H9 (cell line): ENCODE measurements at regions not wholly inside any gene's neighbourhood (a gene's known extent, or its start where the extent isn't known, plus 50 kb on each side); places are given as distances from the start of the nearest gene placed in this dataset.

ENCODE experiments used
- DNase-seq: peaks from one replicate; pipeline ENCODE4 v3.0.0-alpha.2; 2017
- H2AFZ ChIP-seq: one replicate; pipeline ENCODE4 v1.6.1; 2013; ENCODE audit warnings: mild to moderate bottlenecking, low read length, control low read depth, moderate library complexity
- H2AK5ac ChIP-seq: 2 replicates; pipeline ENCODE4 v1.6.1; 2013; ENCODE audit warnings: low read length, control low read depth, mixed read lengths; ENCODE audit not compliant: insufficient read length
- H2BK120ac ChIP-seq: one replicate; pipeline ENCODE4 v1.6.1; 2013; ENCODE audit warnings: low read depth, mild to moderate bottlenecking, low read length, control low read depth, inconsistent platforms; ENCODE audit not compliant: poor library complexity, severe bottlenecking
- H2BK12ac ChIP-seq: 2 replicates; pipeline ENCODE4 v1.6.1; 2013; ENCODE audit warnings: low read length, control low read depth, mixed read lengths, low read depth; ENCODE audit not compliant: insufficient read length
- H2BK15ac ChIP-seq: 2 replicates; pipeline ENCODE4 v1.6.1; 2013; ENCODE audit warnings: low read depth, low read length, control low read depth
- H2BK20ac ChIP-seq: one replicate; pipeline ENCODE4 v1.6.1; 2013; ENCODE audit warnings: low read depth, mild to moderate bottlenecking, low read length, control low read depth, inconsistent platforms; ENCODE audit not compliant: poor library complexity, severe bottlenecking
- H2BK5ac ChIP-seq: 2 replicates; pipeline ENCODE4 v1.6.1; 2013; ENCODE audit warnings: low read length, control low read depth, mixed read lengths; ENCODE audit not compliant: insufficient read length
- H3K14ac ChIP-seq: 2 replicates; pipeline ENCODE4 v1.6.1; 2013; ENCODE audit warnings: low read length, control low read depth; ENCODE audit not compliant: insufficient read depth
- H3K18ac ChIP-seq: 2 replicates; pipeline ENCODE4 v1.6.1; 2013; ENCODE audit warnings: low read depth, mild to moderate bottlenecking, mixed read lengths, low read length, control low read depth; ENCODE audit not compliant: insufficient read length
- H3K23ac ChIP-seq: 2 replicates; pipeline ENCODE4 v1.6.1; 2013; ENCODE audit warnings: low read length, control low read depth, mixed read lengths, low read depth; ENCODE audit not compliant: insufficient read length
- H3K23me2 ChIP-seq: 2 replicates; pipeline ENCODE4 v1.6.1; 2013; ENCODE audit warnings: low read depth, mild to moderate bottlenecking, mixed read lengths, low read length, control low read depth; ENCODE audit not compliant: insufficient read length, poor library complexity, severe bottlenecking
- H3K27ac ChIP-seq: 2 replicates; pipeline ENCODE4 v1.5.1; 2013; ENCODE audit warnings: low read length, control low read depth, mixed read lengths, low read depth; ENCODE audit not compliant: insufficient read length
- H3K27me3 ChIP-seq: 2 replicates; pipeline ENCODE4 v1.6.1; 2013; ENCODE audit warnings: low read length, control low read depth, inconsistent platforms; ENCODE audit not compliant: insufficient read depth
- H3K4ac ChIP-seq: 2 replicates; pipeline ENCODE4 v1.6.1; 2013; ENCODE audit warnings: low read depth, mild to moderate bottlenecking, control low read depth, inconsistent platforms, low read length, moderate library complexity
- H3K4me1 ChIP-seq: 2 replicates; pipeline ENCODE4 v1.6.1; 2013; ENCODE audit warnings: low read length, control low read depth, inconsistent platforms; ENCODE audit not compliant: insufficient read depth
- H3K4me2 ChIP-seq: 2 replicates; pipeline ENCODE4 v1.6.1; 2013; ENCODE audit warnings: low read length, control low read depth, mixed read lengths; ENCODE audit not compliant: insufficient read length, insufficient read depth
- H3K56ac ChIP-seq: 2 replicates; pipeline ENCODE4 v1.6.1; 2013; ENCODE audit warnings: low read depth, mild to moderate bottlenecking, mixed read lengths, low read length, control low read depth; ENCODE audit not compliant: insufficient read length
- H3K79me1 ChIP-seq: 2 replicates; pipeline ENCODE4 v1.6.1; 2013; ENCODE audit warnings: low read depth, mild to moderate bottlenecking, moderate library complexity, low read length, control low read depth, inconsistent platforms; ENCODE audit not compliant: insufficient read depth, poor library complexity, severe bottlenecking
- H3K79me2 ChIP-seq: 2 replicates; pipeline ENCODE4 v1.6.1; 2013; ENCODE audit warnings: low read length, control low read depth, inconsistent platforms; ENCODE audit not compliant: insufficient read depth
- H3K9ac ChIP-seq: 2 replicates; pipeline ENCODE4 v1.6.1; 2013; ENCODE audit warnings: low read length, control low read depth, mixed read lengths; ENCODE audit not compliant: insufficient read length; ENCODE audit errors: extremely low read depth
- H3K9me3 ChIP-seq: one replicate; pipeline ENCODE4 v1.6.1; 2013; ENCODE audit warnings: low read depth, low read length, inconsistent platforms; ENCODE audit not compliant: control insufficient read depth
- H3T11ph ChIP-seq: one replicate; pipeline ENCODE4 v1.6.1; 2013; ENCODE audit warnings: mild to moderate bottlenecking, low read length, control low read depth, inconsistent platforms
- H4K20me1 ChIP-seq: one replicate; pipeline ENCODE4 v1.6.1; 2013; ENCODE audit not compliant: control insufficient read depth, insufficient read length, insufficient read depth
- H4K5ac ChIP-seq: 2 replicates; pipeline ENCODE4 v1.6.1; 2013; ENCODE audit warnings: low read depth, mild to moderate bottlenecking, mixed read lengths, low read length, control low read depth; ENCODE audit not compliant: insufficient read length
- H4K8ac ChIP-seq: replicated peaks from 2 replicates; pipeline ENCODE4 v1.6.1; 2013; ENCODE audit warnings: low read length, control low read depth, mixed read lengths, low read depth; ENCODE audit not compliant: insufficient read length
- H4K91ac ChIP-seq: 2 replicates; pipeline ENCODE4 v1.6.1; 2013; ENCODE audit warnings: low read depth, mild to moderate bottlenecking, moderate library complexity, mixed read lengths, low read length, control low read depth; ENCODE audit not compliant: insufficient read length
- H3K27ac Mint-ChIP-seq, 3 experiments: 2 replicates in 2 of 3; 3 replicates in 1 of 3; pipeline ENCODE4 v1.8.0; 2020 to 2021; ENCODE audit warnings: mixed read lengths in 3 of 3, mild to moderate bottlenecking in 1 of 3, moderate library complexity in 1 of 3
- H3K27me3 Mint-ChIP-seq: 2 replicates; pipeline ENCODE4 v1.8.0; 2021; ENCODE audit warnings: low read depth, mild to moderate bottlenecking, moderate library complexity, mixed read lengths
- H3K36me3 Mint-ChIP-seq, 3 experiments: 2 replicates in 2 of 3; 3 replicates in 1 of 3; pipeline ENCODE4 v1.8.0; 2020 to 2021; ENCODE audit warnings: low read depth in 3 of 3, mixed read lengths in 3 of 3; ENCODE audit not compliant: insufficient read depth in 1 of 3
- H3K4me1 Mint-ChIP-seq, 2 experiments: 2 replicates each; pipeline ENCODE4 v1.8.0; 2020; ENCODE audit warnings: mixed read lengths in 2 of 2
- H3K4me3 Mint-ChIP-seq, 2 experiments: 2 replicates in 1 of 2; 3 replicates in 1 of 2; pipeline ENCODE4 v1.8.0; 2020 to 2021; ENCODE audit warnings: mild to moderate bottlenecking in 2 of 2, mixed read lengths in 2 of 2, moderate library complexity in 1 of 2
- H3K9me3 Mint-ChIP-seq, 2 experiments: 2 replicates in 1 of 2; 3 replicates in 1 of 2; pipeline ENCODE4 v1.8.0; 2020; ENCODE audit warnings: mild to moderate bottlenecking in 2 of 2, mixed read lengths in 2 of 2, moderate library complexity in 1 of 2
- WGBS: extraction: QIAGEN DNeasy Blood & Tissue Kit; methylation state at CpG from one replicate; pipeline ENCODE4 v1.1.7; 2013; ENCODE audit warnings: missing lambda C conversion rate, low lambda C conversion rate, mixed read lengths; ENCODE audit not compliant: insufficient read length; ENCODE audit errors: extremely low coverage; 5-methylcytosine and 5-hydroxymethylcytosine counted together
- TF ChIP-seq, protein P1 (sequence below): fragments of 200-600 bp; sonication (generic); conservative IDR thresholded peaks from 3 replicates; pipeline ENCODE4 v1.8.0; 2021; ENCODE audit warnings: antibody characterized with exemption, mild to moderate bottlenecking

- H3K18ac ChIP-seq, result no peak overlapping the region
- H3K4me3 Mint-ChIP-seq, result no peak overlapping the region
- H3K36me3 Mint-ChIP-seq, result no peaks in the 10 kb centered on the region
- no peak overlapping the region for H2BK5ac ChIP-seq
- H4K91ac ChIP-seq, result no peak overlapping the region
- H3K4me1 ChIP-seq, result no peaks in the 10 kb centered on the region
- no peaks in the 10 kb centered on the region for H3K79me2 ChIP-seq
- H2AK5ac ChIP-seq, result no peak overlapping the region
- no peak overlapping the region for H2BK120ac ChIP-seq
- H2BK12ac ChIP-seq, result no peak overlapping the region
- no peak overlapping the region for H3K14ac ChIP-seq
- no peak overlapping the region for H2BK20ac ChIP-seq
- no peaks in the 10 kb centered on the region for H3K79me1 ChIP-seq
- DNase-seq, result no peak
- no peak overlapping the region for H3K27ac ChIP-seq
- no peak overlapping the region for H3K56ac ChIP-seq
- H3K23ac ChIP-seq, result no peak overlapping the region
- no CpG with 5 or more reads among the region's 2 CpGs for whole genome bisulfite sequencing
- no peak overlapping the region for H4K8ac ChIP-seq
- no peaks in the 10 kb centered on the region for H3K4me1 Mint-ChIP-seq
- no peaks in the 10 kb centered on the region for H4K20me1 ChIP-seq
- H3K9me3 Mint-ChIP-seq, result no peaks in the 10 kb centered on the region
- no peak overlapping the region for H3K9ac ChIP-seq
- H3K4me2 ChIP-seq, result no peak overlapping the region
- H3K27me3 Mint-ChIP-seq, result no peaks in the 10 kb centered on the region
- no peak overlapping the region for H2AFZ ChIP-seq
- H3K27me3 ChIP-seq, result no peaks in the 10 kb centered on the region
- no peaks in the 10 kb centered on the region for H3K9me3 ChIP-seq
- H3K27ac Mint-ChIP-seq, result no peak overlapping the region
- H3T11ph ChIP-seq, result no peak overlapping the region
- no peak overlapping the region for H4K5ac ChIP-seq
- H2BK15ac ChIP-seq, result no peak overlapping the region
- TF ChIP-seq, protein P1, sequence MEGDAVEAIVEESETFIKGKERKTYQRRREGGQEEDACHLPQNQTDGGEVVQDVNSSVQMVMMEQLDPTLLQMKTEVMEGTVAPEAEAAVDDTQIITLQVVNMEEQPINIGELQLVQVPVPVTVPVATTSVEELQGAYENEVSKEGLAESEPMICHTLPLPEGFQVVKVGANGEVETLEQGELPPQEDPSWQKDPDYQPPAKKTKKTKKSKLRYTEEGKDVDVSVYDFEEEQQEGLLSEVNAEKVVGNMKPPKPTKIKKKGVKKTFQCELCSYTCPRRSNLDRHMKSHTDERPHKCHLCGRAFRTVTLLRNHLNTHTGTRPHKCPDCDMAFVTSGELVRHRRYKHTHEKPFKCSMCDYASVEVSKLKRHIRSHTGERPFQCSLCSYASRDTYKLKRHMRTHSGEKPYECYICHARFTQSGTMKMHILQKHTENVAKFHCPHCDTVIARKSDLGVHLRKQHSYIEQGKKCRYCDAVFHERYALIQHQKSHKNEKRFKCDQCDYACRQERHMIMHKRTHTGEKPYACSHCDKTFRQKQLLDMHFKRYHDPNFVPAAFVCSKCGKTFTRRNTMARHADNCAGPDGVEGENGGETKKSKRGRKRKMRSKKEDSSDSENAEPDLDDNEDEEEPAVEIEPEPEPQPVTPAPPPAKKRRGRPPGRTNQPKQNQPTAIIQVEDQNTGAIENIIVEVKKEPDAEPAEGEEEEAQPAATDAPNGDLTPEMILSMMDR, result no peak
- no peaks in the 10 kb centered on the region for H3K23me2 ChIP-seq
- no peak overlapping the region for H3K4ac ChIP-seq
Measured at GRCh38 chr5:158522776-158523175, 576.9 kb downstream of the EBF1 start.
